Left renal cortex interstitium (tissue), 4 donors: ENCODE measurements at regions not wholly inside any gene's neighbourhood (a gene's known extent, or its start where the extent isn't known, plus 50 kb on each side); places are given as distances from the start of the nearest gene placed in this dataset.

Source experiments
- DNase-seq, 4 donors: peaks; one replicate each; pipeline ENCODE4 v3.0.0-alpha.2; 2013; ENCODE audit warnings: low read depth in 4 of 4, low spot score in 2 of 4, missing footprints in 1 of 4

GRCh38 chr13:79802389-79803085, 321.6 kb downstream of the NDFIP2 start:
- DNase-seq = no peak

- DNase-seq = no peak
Observed at GRCh38 chr13:79799059-79799867, 318.3 kb downstream of the NDFIP2 start.

- DNase-seq = no peak
Observed at GRCh38 chr13:79796136-79796535, 315.2 kb downstream of the NDFIP2 start.

GRCh38 chr13:79794931-79795330, 314.0 kb downstream of the NDFIP2 start:
- no peak for DNase-seq

GRCh38 chr13:79792716-79793115, 311.8 kb downstream of the NDFIP2 start:
- DNase-seq = no peak

- DNase-seq = no peak
Observed at GRCh38 chr13:79791471-79792042, 310.6 kb downstream of the NDFIP2 start.

- no peak for DNase-seq
Observed at GRCh38 chr13:79786176-79786575, 305.2 kb downstream of the NDFIP2 start.

- peak; percentile 73 to 85 (median 82) for DNase-seq
Observed at GRCh38 chr13:79782541-79783205, 301.7 kb downstream of the NDFIP2 start.

- no peak for DNase-seq
Observed at GRCh38 chr13:79781829-79782540, 301.0 kb downstream of the NDFIP2 start.

GRCh38 chr13:79780240-79780639, 299.3 kb downstream of the NDFIP2 start:
- DNase-seq = no peak

- DNase-seq = no peak
Observed at GRCh38 chr13:79779761-79780160, 298.8 kb downstream of the NDFIP2 start.

GRCh38 chr13:79778741-79779460, 297.9 kb downstream of the NDFIP2 start:
- DNase-seq = no peak

- no peak for DNase-seq
Observed at GRCh38 chr13:79777504-79777903, 296.5 kb downstream of the NDFIP2 start.

- no peak for DNase-seq
Observed at GRCh38 chr13:79776531-79777295, 295.8 kb downstream of the NDFIP2 start.

GRCh38 chr13:79775830-79776229, 294.9 kb downstream of the NDFIP2 start:
- peak in 3 of 4 donors; percentile 48 to 66 (median 53) for DNase-seq

- DNase-seq = no peak
Observed at GRCh38 chr13:79772811-79773210, 291.9 kb downstream of the NDFIP2 start.

GRCh38 chr13:79771493-79771892, 290.5 kb downstream of the NDFIP2 start:
- DNase-seq = no peak

GRCh38 chr13:79770056-79770455, 289.1 kb downstream of the NDFIP2 start:
- DNase-seq = no peak

- DNase-seq = no peak
Observed at GRCh38 chr13:79767126-79767525, 286.2 kb downstream of the NDFIP2 start.
